ENCODE measurements at regions not wholly inside any gene's neighbourhood (a gene's known extent, or its start where the extent isn't known, plus 50 kb on each side); places are given as distances from the start of the nearest gene placed in this dataset.

GRCh38 chr1:82598337-82598736 is 797.6 kb downstream of the ADGRL2 start:
- no peak for DNase-seq

GRCh38 chr1:82597649-82598048 is 796.9 kb downstream of the ADGRL2 start:
- DNase-seq = no peak

GRCh38 chr1:82597141-82597540 is 796.4 kb downstream of the ADGRL2 start:
- no peak for DNase-seq

- DNase-seq = no peak
Observed at GRCh38 chr1:82593561-82593960, 792.8 kb downstream of the ADGRL2 start.

- no peak for DNase-seq
Observed at GRCh38 chr1:82589588-82589987, 788.9 kb downstream of the ADGRL2 start.

GRCh38 chr1:82587371-82587770 is 786.6 kb downstream of the ADGRL2 start:
- no peak for DNase-seq

- no peak for DNase-seq
Observed at GRCh38 chr1:82586473-82586872, 785.7 kb downstream of the ADGRL2 start.

- DNase-seq = no peak
Observed at GRCh38 chr1:82582347-82582746, 781.6 kb downstream of the ADGRL2 start.

- DNase-seq = no peak
Observed at GRCh38 chr1:82578086-82578726, 777.5 kb downstream of the ADGRL2 start.

- no peak for DNase-seq
Observed at GRCh38 chr1:82567348-82567747, 766.6 kb downstream of the ADGRL2 start.

GRCh38 chr1:82565546-82565945 is 764.8 kb downstream of the ADGRL2 start:
- no peak for DNase-seq

GRCh38 chr1:82565146-82565545 is 764.4 kb downstream of the ADGRL2 start:
- no peak for DNase-seq

- no peak for DNase-seq
Observed at GRCh38 chr1:82564333-82564732, 763.6 kb downstream of the ADGRL2 start.

- DNase-seq = no peak
Observed at GRCh38 chr1:82562448-82562847, 761.7 kb downstream of the ADGRL2 start.

GRCh38 chr1:82560566-82560965 is 759.8 kb downstream of the ADGRL2 start:
- no peak for DNase-seq

GRCh38 chr1:82555501-82555900 is 754.8 kb downstream of the ADGRL2 start:
- DNase-seq = no peak

GRCh38 chr1:82549841-82550240 is 749.1 kb downstream of the ADGRL2 start:
- DNase-seq = no peak

- DNase-seq = no peak
Observed at GRCh38 chr1:82542766-82543165, 742.0 kb downstream of the ADGRL2 start.

GRCh38 chr1:82542141-82542540 is 741.4 kb downstream of the ADGRL2 start:
- DNase-seq = no peak

GRCh38 chr1:82540006-82540405 is 739.3 kb downstream of the ADGRL2 start:
- no peak for DNase-seq

- DNase-seq = no peak
Observed at GRCh38 chr1:82538876-82539275, 738.1 kb downstream of the ADGRL2 start.

GRCh38 chr1:82534996-82535395 is 734.3 kb downstream of the ADGRL2 start:
- no peak for DNase-seq

GRCh38 chr1:82525378-82525777 is 724.6 kb downstream of the ADGRL2 start:
- no peak for DNase-seq

GRCh38 chr1:82520611-82521010 is 719.9 kb downstream of the ADGRL2 start:
- no peak for DNase-seq

- DNase-seq = no peak
Observed at GRCh38 chr1:82517586-82517985, 716.9 kb downstream of the ADGRL2 start.

- no peak for DNase-seq
Observed at GRCh38 chr1:82515650-82516049, 714.9 kb downstream of the ADGRL2 start.

All from DMS 273 treated with DMSO at 0.1 percent for 48 hours (cell line).